ENCODE measurements at regions not wholly inside any gene's neighbourhood (a gene's known extent, or its start where the extent isn't known, plus 50 kb on each side); places are given as distances from the start of the nearest gene placed in this dataset.

GRCh38 chr1:230581446-230582079 lies 60.7 kb upstream of the COG2 start:
- Histone ChIP-seq H3K27me3 (peaks cover 8% of the 10 kb centered on the region), H3K9me3 (no peaks in the 10 kb centered on the region), H3K36me3 (no peaks in the 10 kb centered on the region), H3K4me3 (ENCODE audit: low read depth in 1 of 2, low read length in 1 of 2) (no peak overlapping the region), H3K27ac (no peak overlapping the region), H3K4me1 (ENCODE audit: control insufficient read depth in 1 of 2, insufficient read depth in 1 of 2, low read depth in 1 of 2, low read length in 1 of 2) (no peaks in the 10 kb centered on the region)
- no peak for TF ChIP-seq CTCF (IDR thresholded peaks at IDR 0.05)

DNA sequence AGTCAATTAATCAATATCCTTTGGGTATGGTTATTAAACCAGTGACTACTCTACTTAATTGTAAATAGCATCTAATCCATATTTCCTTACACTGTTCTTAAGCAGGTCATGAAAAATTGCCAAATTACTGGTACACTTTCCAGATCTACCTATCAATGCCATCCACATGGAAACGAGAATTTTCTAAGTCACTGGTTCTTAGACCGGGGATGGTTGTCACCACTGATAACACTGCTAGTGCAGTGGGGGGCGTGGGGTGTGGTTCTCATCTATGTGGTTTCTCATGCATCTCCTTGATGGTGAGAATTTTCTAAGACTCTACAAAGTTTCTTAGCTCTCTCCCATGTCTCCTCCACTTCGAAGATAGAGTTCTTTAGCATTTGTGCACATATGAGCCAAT lies 63.7 kb upstream of the COG2 start:
- no peaks in the 10 kb centered on the region for H3K9me3 ChIP-seq
- TF ChIP-seq CTCF (IDR thresholded peaks at IDR 0.05) = no peak
- H3K27ac ChIP-seq = peak overlapping the region; percentile 50
- H3K27me3 ChIP-seq = no peaks in the 10 kb centered on the region
- no peaks in the 10 kb centered on the region for H3K36me3 ChIP-seq
- peaks cover 2 to 8% of the 10 kb centered on the region in 2 experiments for H3K4me1 ChIP-seq (ENCODE audit: control insufficient read depth in 1 of 2, insufficient read depth in 1 of 2, low read depth in 1 of 2, low read length in 1 of 2)
- H3K4me3 ChIP-seq (ENCODE audit: low read depth in 1 of 2, low read length in 1 of 2) = no peak overlapping the region

- peak overlapping the region; percentile 48 for H3K27ac ChIP-seq
- no peaks in the 10 kb centered on the region for H3K9me3 ChIP-seq
- H3K36me3 ChIP-seq = no peaks in the 10 kb centered on the region
- no peak overlapping the region for H3K4me3 ChIP-seq (ENCODE audit: low read depth in 1 of 2, low read length in 1 of 2)
- no peaks in the 10 kb centered on the region for H3K27me3 ChIP-seq
- no peak for TF ChIP-seq CTCF (IDR thresholded peaks at IDR 0.05)
- H3K4me1 ChIP-seq (ENCODE audit: control insufficient read depth in 1 of 2, insufficient read depth in 1 of 2, low read depth in 1 of 2, low read length in 1 of 2) = peaks cover 13 to 19% of the 10 kb centered on the region in 2 experiments
These were observed 64.7 kb upstream of the COG2 start for GRCh38 chr1:230577537-230577936.

DNA sequence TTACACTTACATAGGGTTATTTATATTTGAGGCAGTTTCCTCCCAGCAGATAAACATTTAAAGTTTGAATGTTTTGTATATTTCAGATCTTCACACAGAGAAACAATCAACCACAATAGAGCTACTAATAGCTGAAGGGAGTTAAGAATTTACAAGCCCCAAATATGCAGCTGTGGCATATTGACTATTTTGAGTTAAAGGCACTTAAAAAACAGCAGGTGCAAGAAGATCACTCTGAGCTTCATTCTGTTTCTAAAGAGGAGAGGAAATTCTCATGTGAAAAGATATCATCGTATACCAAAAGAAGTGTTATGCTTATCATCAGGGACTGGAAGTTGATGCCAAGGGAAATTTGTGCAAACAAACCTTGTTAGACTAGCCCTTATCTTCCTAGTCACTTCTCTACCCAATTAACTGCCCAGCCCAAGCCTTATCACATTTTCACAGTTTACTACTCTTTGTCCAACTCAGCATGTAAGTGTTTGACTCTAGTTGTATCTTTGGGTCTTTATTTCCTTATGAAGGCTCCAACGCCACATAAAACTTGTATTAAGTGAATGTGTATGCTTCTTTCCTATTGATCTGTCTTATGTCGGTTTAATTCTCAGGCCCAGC lies 66.3 kb upstream of the COG2 start:
- TF ChIP-seq CTCF (IDR thresholded peaks at IDR 0.05) = no peak
- no peaks in the 10 kb centered on the region for H3K36me3 ChIP-seq
- peaks cover 26 to 35% of the 10 kb centered on the region in 2 experiments for H3K4me1 ChIP-seq (ENCODE audit: control insufficient read depth in 1 of 2, insufficient read depth in 1 of 2, low read depth in 1 of 2, low read length in 1 of 2)
- H3K4me3 ChIP-seq (ENCODE audit: low read depth in 1 of 2, low read length in 1 of 2) = no peak overlapping the region
- no peak overlapping the region for H3K27ac ChIP-seq
- H3K9me3 ChIP-seq = no peaks in the 10 kb centered on the region
- H3K27me3 ChIP-seq = no peaks in the 10 kb centered on the region

DNA sequence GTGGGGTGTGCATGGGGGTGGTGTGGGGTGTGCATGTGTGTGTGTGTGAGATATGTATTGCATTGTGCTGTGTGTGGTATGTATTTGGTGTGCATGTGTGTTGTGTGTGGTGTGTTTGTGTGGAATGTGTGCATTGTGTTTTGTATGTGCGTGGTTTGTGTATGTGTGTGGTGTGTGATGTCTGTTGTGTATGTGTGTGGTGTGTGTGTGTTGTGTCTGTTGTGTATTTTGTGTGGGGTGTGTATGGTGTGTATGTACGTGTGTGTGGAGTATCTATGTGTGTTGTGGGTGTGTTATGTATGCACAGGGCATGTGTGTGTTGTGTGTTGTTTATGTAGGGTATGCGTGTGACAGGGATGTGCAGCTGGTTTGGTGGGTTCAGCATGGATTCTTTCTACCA lies 67.8 kb upstream of the COG2 start:
- Histone ChIP-seq H3K9me3 (no peaks in the 10 kb centered on the region), H3K27ac (no peak overlapping the region), H3K36me3 (no peaks in the 10 kb centered on the region), H3K4me1 (ENCODE audit: control insufficient read depth in 1 of 2, insufficient read depth in 1 of 2, low read depth in 1 of 2, low read length in 1 of 2) (peaks cover 36 to 40% of the 10 kb centered on the region in 2 experiments), H3K27me3 (no peaks in the 10 kb centered on the region), H3K4me3 (ENCODE audit: low read depth in 1 of 2, low read length in 1 of 2) (no peak overlapping the region)
- no peak for TF ChIP-seq CTCF (IDR thresholded peaks at IDR 0.05)

Data from neutrophil (primary cell).